Tibial artery (tissue), 4 donors: ENCODE measurements at regions not wholly inside any gene's neighbourhood (a gene's known extent, or its start where the extent isn't known, plus 50 kb on each side); places are given as distances from the start of the nearest gene placed in this dataset.

Source experiments
- DNase-seq, 2 donors: peaks; one replicate each; pipeline ENCODE4 v3.0.0-alpha.2; 2019
- H3K27ac ChIP-seq, 2 donors: fragments of 200-600 bp; sonication (generic) in 1 of 2; 1 replicate in 1 of 2; 2 replicates in 1 of 2; pipeline ENCODE4 v1.5.1; 2018 to 2019; ENCODE audit warnings: mild to moderate bottlenecking in 1 of 2
- H3K27me3 ChIP-seq, 2 donors: fragments of 200-600 bp; sonication (generic) in 1 of 2; one replicate each; pipeline versions ENCODE4 v1.5.1 to v1.6.0; 2016 to 2019
- H3K36me3 ChIP-seq, 3 donors: fragments of 200-600 bp; sonication (generic) in 2 of 3; one replicate each; pipeline ENCODE4 v1.5.1; 2016 to 2019; ENCODE audit warnings: mild to moderate bottlenecking in 2 of 3
- H3K4me1 ChIP-seq, 4 donors: fragments of 200-600 bp; sonication (generic) in 2 of 4; 1 replicate in 3 of 4; 2 replicates in 1 of 4; pipeline ENCODE4 v1.5.1; 2016 to 2019
- H3K4me3 ChIP-seq, 2 donors: fragments of 200-600 bp; sonication (generic) in 1 of 2; 1 replicate in 1 of 2; 2 replicates in 1 of 2; pipeline ENCODE4 v1.5.1; 2018 to 2019; ENCODE audit warnings: mild to moderate bottlenecking in 2 of 2
- H3K9me3 ChIP-seq, 3 donors: fragments of 200-600 bp; sonication (generic) in 1 of 3; one replicate each; pipeline ENCODE4 v1.5.1; 2016 to 2019
- CTCF ChIP-seq, 2 experiments: fragments of 200-600 bp in 1 of 2; fragments of 450-650 bp in 1 of 2; IDR thresholded peaks; one replicate each; pipeline ENCODE4 v1.5.1; 2017 to 2019; ENCODE audit warnings: antibody characterized with exemption in 2 of 2, mild to moderate bottlenecking in 1 of 2, moderate library complexity in 1 of 2
- intact Hi-C: fragments of 100-400 bp; cut with DNase I; formaldehyde crosslinking; loops from one replicate; pipeline ENCODE4 v1.15.0; 2023; ENCODE audit warnings: low total_unique reads

- H3K4me1 ChIP-seq = no peaks in the 10 kb centered on the region
- H3K27me3 ChIP-seq = no peaks in the 10 kb centered on the region
- no peak overlapping the region for H3K4me3 ChIP-seq
- H3K9me3 ChIP-seq = no peaks in the 10 kb centered on the region
- H3K27ac ChIP-seq = no peak overlapping the region
- TF ChIP-seq CTCF (IDR thresholded peaks at IDR 0.05) = no peak
- DNase-seq = no peak
- intact Hi-C loops = no loop called here
- no peaks in the 10 kb centered on the region for H3K36me3 ChIP-seq
Observed at GRCh38 chr3:16658004-16658924, 53.0 kb upstream of the DAZL start.

- no peaks in the 10 kb centered on the region for H3K4me1 ChIP-seq
- H3K27ac ChIP-seq = no peak overlapping the region
- H3K27me3 ChIP-seq = no peaks in the 10 kb centered on the region
- no peak overlapping the region for H3K4me3 ChIP-seq
- no peak for DNase-seq
- TF ChIP-seq CTCF (IDR thresholded peaks at IDR 0.05) = no peak
- H3K9me3 ChIP-seq = no peaks in the 10 kb centered on the region
- H3K36me3 ChIP-seq = no peaks in the 10 kb centered on the region
- intact Hi-C loops = no loop called here
Observed at GRCh38 chr3:16658925-16659793, 53.9 kb upstream of the DAZL start.

GRCh38 chr3:16663854-16664712, 58.9 kb upstream of the DAZL start:
- no peak overlapping the region for H3K4me3 ChIP-seq
- H3K4me1 ChIP-seq = no peaks in the 10 kb centered on the region
- no peak for TF ChIP-seq CTCF (IDR thresholded peaks at IDR 0.05)
- no peaks in the 10 kb centered on the region for H3K9me3 ChIP-seq
- H3K27me3 ChIP-seq = no peaks in the 10 kb centered on the region
- intact Hi-C loops = no loop called here
- H3K27ac ChIP-seq = no peak overlapping the region
- H3K36me3 ChIP-seq = no peaks in the 10 kb centered on the region
- DNase-seq = no peak

GRCh38 chr3:16665282-16665741, 60.1 kb upstream of the DAZL start:
- Histone ChIP-seq H3K36me3 (no peaks in the 10 kb centered on the region), H3K9me3 (no peaks in the 10 kb centered on the region), H3K4me3 (no peak overlapping the region), H3K4me1 (no peaks in the 10 kb centered on the region), H3K27ac (no peak overlapping the region), H3K27me3 (no peaks in the 10 kb centered on the region)
- no peak for TF ChIP-seq CTCF (IDR thresholded peaks at IDR 0.05)
- DNase-seq = no peak
- intact Hi-C loops = no loop called here

GRCh38 chr3:16666206-16666605, 61.0 kb upstream of the DAZL start:
- H3K4me1 ChIP-seq = no peaks in the 10 kb centered on the region
- no peak overlapping the region for H3K4me3 ChIP-seq
- TF ChIP-seq CTCF (IDR thresholded peaks at IDR 0.05) = no peak
- no peak for DNase-seq
- intact Hi-C loops = no loop called here
- no peaks in the 10 kb centered on the region for H3K27me3 ChIP-seq
- no peaks in the 10 kb centered on the region for H3K9me3 ChIP-seq
- no peaks in the 10 kb centered on the region for H3K36me3 ChIP-seq
- no peak overlapping the region for H3K27ac ChIP-seq
